A549 (cell line): ENCODE measurements at regions not wholly inside any gene's neighbourhood (a gene's known extent, or its start where the extent isn't known, plus 50 kb on each side); places are given as distances from the start of the nearest gene placed in this dataset.

Experiments used
- ATAC-seq, 2 experiments: fragments of 200-7000 bp in 1 of 2; fragments of >200 bp in 1 of 2; cut with Nextera tagmentation in 1 of 2; cut with Tn5 transposase in 1 of 2; 3 replicates each; pipeline versions ENCODE4 v1.8.0 to v1.9.1; 2018 to 2020; ENCODE audit warnings: mild to moderate bottlenecking in 1 of 2, moderate library complexity in 1 of 2
- CTCF ChIA-PET: fragments of 300-600 bp; sonication (Branson Sonifier 250); formaldehyde crosslinking; extraction: SDS; loops from one replicate; lab custom pipeline; 2021; ENCODE audit warnings: antibody characterized with exemption, inconsistent platforms; lab: Yijun Ruan, JAX
- POLR2A ChIA-PET: fragments of 350-600 bp; formaldehyde crosslinking; extraction: SDS; loops from one replicate; lab custom pipeline; 2021; ENCODE audit warnings: antibody characterized with exemption, inconsistent platforms; lab: Yijun Ruan, JAX
- DNase-seq, 2 experiments: peaks; one replicate each; pipeline versions ENCODE4 v3.0.0 to v3.0.0-alpha.2; 2011 to 2016; ENCODE audit warnings: low read depth in 1 of 2, low spot score in 1 of 2
- FAIRE-seq: peaks from 2 replicates; lab custom pipeline; 2011; peaks lifted over from hg19 to GRCh38; lab: Jason Lieb, UNC
- H3K27ac ChIP-seq, 2 experiments: fragments of >200 bp; sonication (Bioruptor Twin); formaldehyde crosslinking; 3 replicates each; pipeline ENCODE4 v1.5.1; 2016 to 2017
- H3K4me1 ChIP-seq: fragments of >200 bp; sonication (Bioruptor Twin); formaldehyde crosslinking; 3 replicates; pipeline ENCODE4 v1.6.1; 2016
- H3K4me2 ChIP-seq: fragments of >200 bp; sonication (Bioruptor Twin); formaldehyde crosslinking; 3 replicates; pipeline ENCODE4 v1.6.1; 2016
- H3K4me3 ChIP-seq: fragments of >200 bp; sonication (Bioruptor Twin); formaldehyde crosslinking; 3 replicates; pipeline ENCODE4 v1.5.1; 2016
- H3K9me3 ChIP-seq: fragments of >200 bp; sonication (Bioruptor Twin); formaldehyde crosslinking; 3 replicates; pipeline ENCODE4 v1.6.1; 2016
- CEBPB ChIP-seq, 2 experiments: fragments of >200 bp in 1 of 2; sonication (Bioruptor Twin) in 1 of 2; formaldehyde crosslinking in 1 of 2; IDR thresholded peaks; 2 replicates each; pipeline ENCODE4 v1.6.1; 2012 to 2016
- CHD2 ChIP-seq: fragments of 150-350 bp; IDR thresholded peaks from 2 replicates; pipeline ENCODE4 v1.6.1; 2014; ENCODE audit warnings: low read length; ENCODE audit not compliant: partially characterized antibody
- EHF ChIP-seq: fragments of 250-450 bp; sonication (Bioruptor Pico); IDR thresholded peaks from 2 replicates; pipeline ENCODE4 v1.5.0; 2020; ENCODE audit warnings: mild to moderate bottlenecking
- EHMT2 ChIP-seq: fragments of 200-600 bp; sonication (generic); IDR thresholded peaks from 2 replicates; pipeline ENCODE4 v1.6.1; 2016; ENCODE audit warnings: antibody characterized with exemption, low read depth, mild to moderate bottlenecking, moderate library complexity
- HDAC2 ChIP-seq: fragments of 200-600 bp; sonication (generic); IDR thresholded peaks from 2 replicates; pipeline ENCODE4 v1.6.1; 2016
- HOXA7 ChIP-seq: fragments of 250-450 bp; sonication (Bioruptor Pico); IDR thresholded peaks from 2 replicates; pipeline ENCODE4 v1.5.0; 2020; ENCODE audit warnings: mild to moderate bottlenecking, moderate library complexity
- HOXB13 ChIP-seq: fragments of 250-450 bp; sonication (Bioruptor Pico); IDR thresholded peaks from 2 replicates; pipeline ENCODE4 v1.5.0; 2020; ENCODE audit warnings: low read depth, mild to moderate bottlenecking, moderate library complexity
- JUN ChIP-seq, 2 experiments: fragments of >200 bp; sonication (Bioruptor Twin); formaldehyde crosslinking; IDR thresholded peaks; 2 replicates in 1 of 2; 3 replicates in 1 of 2; pipeline ENCODE4 v1.6.1; 2016 to 2017
- KDM1A ChIP-seq: fragments of 200-600 bp; sonication (generic); IDR thresholded peaks from 2 replicates; pipeline ENCODE4 v1.6.1; 2016; ENCODE audit warnings: low read depth, mild to moderate bottlenecking
- NFE2L2 ChIP-seq: fragments of 150-350 bp; conservative IDR thresholded peaks from 2 replicates; pipeline ENCODE4 v1.6.1; 2014; ENCODE audit warnings: low read length
- POLR2AphosphoS2 ChIP-seq: conservative IDR thresholded peaks from 2 replicates; pipeline ENCODE4 v1.6.1; 2012; ENCODE audit warnings: low read length, improper control_type of control experiment, inconsistent platforms
- RAD21 ChIP-seq, 2 experiments: fragments of >200 bp in 1 of 2; sonication (Bioruptor Twin) in 1 of 2; formaldehyde crosslinking in 1 of 2; IDR thresholded peaks in 1 of 2; conservative IDR thresholded peaks in 1 of 2; 2 replicates in 1 of 2; 3 replicates in 1 of 2; pipeline ENCODE4 v1.6.1; 2012 to 2018; ENCODE audit warnings: inconsistent platforms in 1 of 2
- TFCP2L1 ChIP-seq: fragments of 250-450 bp; sonication (Bioruptor Pico); IDR thresholded peaks from 2 replicates; pipeline ENCODE4 v1.5.0; 2021; ENCODE audit warnings: mild to moderate bottlenecking
- ZSCAN20 ChIP-seq: fragments of 250-450 bp; sonication (Bioruptor Pico); IDR thresholded peaks from 2 replicates; pipeline ENCODE4 v1.8.0; 2022; ENCODE audit warnings: mild to moderate bottlenecking, moderate library complexity
- WGBS: methylation state at CpG from one replicate; pipeline ENCODE4 v1.1.6; 2017; ENCODE audit errors: missing lambda C conversion rate; 5-methylcytosine and 5-hydroxymethylcytosine counted together
- TF ChIP-seq, protein P1 (sequence below): fragments of >200 bp; sonication (Bioruptor Twin); formaldehyde crosslinking; IDR thresholded peaks from 3 replicates; pipeline ENCODE4 v1.5.1; 2016
- TF ChIP-seq, protein P2 (sequence below): fragments of 150-350 bp; IDR thresholded peaks from 2 replicates; pipeline ENCODE4 v1.6.1; 2014; ENCODE audit warnings: low read depth, mild to moderate bottlenecking, low read length
- TF ChIP-seq, protein P3 (sequence below): fragments of >200 bp; sonication (Bioruptor Twin); formaldehyde crosslinking; IDR thresholded peaks from 2 replicates; pipeline ENCODE4 v1.6.1; 2016
- TF ChIP-seq, protein P4 (sequence below): fragments of >200 bp; sonication (Bioruptor Twin); formaldehyde crosslinking; IDR thresholded peaks from 3 replicates; pipeline ENCODE4 v1.6.1; 2016
- TF ChIP-seq, protein P5 (sequence below): fragments of 200-600 bp; sonication (generic); IDR thresholded peaks from 2 replicates; pipeline ENCODE4 v1.6.1; 2016; ENCODE audit warnings: antibody characterized with exemption, mild to moderate bottlenecking, moderate library complexity

DNA sequence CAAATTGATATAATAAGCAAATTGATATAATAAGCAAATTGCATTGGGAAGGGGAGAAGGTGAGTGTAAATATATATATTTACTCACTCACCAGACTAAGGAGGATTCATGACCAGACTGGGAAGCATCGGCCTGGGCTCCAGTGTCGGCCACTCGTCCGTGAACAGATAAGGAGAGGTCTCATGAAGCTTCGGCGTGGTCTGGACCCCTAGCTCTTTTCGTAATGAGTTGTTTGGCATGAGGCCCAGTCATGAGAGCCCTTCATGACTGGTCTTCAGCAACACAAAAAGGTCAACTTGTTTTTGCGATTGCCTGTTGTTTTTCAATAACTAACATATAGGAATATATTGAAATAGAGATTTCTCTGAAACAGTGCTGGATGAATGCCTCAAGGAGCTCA is 222.9 kb upstream of the KCNK2 start:
- no peak for TF ChIP-seq HDAC2
- TF ChIP-seq, protein P1, sequence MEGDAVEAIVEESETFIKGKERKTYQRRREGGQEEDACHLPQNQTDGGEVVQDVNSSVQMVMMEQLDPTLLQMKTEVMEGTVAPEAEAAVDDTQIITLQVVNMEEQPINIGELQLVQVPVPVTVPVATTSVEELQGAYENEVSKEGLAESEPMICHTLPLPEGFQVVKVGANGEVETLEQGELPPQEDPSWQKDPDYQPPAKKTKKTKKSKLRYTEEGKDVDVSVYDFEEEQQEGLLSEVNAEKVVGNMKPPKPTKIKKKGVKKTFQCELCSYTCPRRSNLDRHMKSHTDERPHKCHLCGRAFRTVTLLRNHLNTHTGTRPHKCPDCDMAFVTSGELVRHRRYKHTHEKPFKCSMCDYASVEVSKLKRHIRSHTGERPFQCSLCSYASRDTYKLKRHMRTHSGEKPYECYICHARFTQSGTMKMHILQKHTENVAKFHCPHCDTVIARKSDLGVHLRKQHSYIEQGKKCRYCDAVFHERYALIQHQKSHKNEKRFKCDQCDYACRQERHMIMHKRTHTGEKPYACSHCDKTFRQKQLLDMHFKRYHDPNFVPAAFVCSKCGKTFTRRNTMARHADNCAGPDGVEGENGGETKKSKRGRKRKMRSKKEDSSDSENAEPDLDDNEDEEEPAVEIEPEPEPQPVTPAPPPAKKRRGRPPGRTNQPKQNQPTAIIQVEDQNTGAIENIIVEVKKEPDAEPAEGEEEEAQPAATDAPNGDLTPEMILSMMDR: no peak
- no peak for TF ChIP-seq POLR2AphosphoS2
- TF ChIP-seq, protein P2, sequence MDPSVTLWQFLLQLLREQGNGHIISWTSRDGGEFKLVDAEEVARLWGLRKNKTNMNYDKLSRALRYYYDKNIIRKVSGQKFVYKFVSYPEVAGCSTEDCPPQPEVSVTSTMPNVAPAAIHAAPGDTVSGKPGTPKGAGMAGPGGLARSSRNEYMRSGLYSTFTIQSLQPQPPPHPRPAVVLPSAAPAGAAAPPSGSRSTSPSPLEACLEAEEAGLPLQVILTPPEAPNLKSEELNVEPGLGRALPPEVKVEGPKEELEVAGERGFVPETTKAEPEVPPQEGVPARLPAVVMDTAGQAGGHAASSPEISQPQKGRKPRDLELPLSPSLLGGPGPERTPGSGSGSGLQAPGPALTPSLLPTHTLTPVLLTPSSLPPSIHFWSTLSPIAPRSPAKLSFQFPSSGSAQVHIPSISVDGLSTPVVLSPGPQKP: no peak
- no peak for TF ChIP-seq KDM1A
- no peak for TF ChIP-seq JUN (IDR thresholded peaks at IDR 0.05)
- TF ChIP-seq CHD2: no peak
- no peak for TF ChIP-seq HOXA7 (CRISPR knock-in tag)
- TF ChIP-seq EHMT2: no peak
- TF ChIP-seq, all 56 proteins: peak for 0
- ChIA-PET CTCF (no interaction called here), POLR2A (no interaction called here)
- ATAC-seq (no peak), DNase-seq (no peak), FAIRE-seq (no peak)
- Histone ChIP-seq H3K9me3 (no peaks in the 10 kb centered on the region), H3K4me2 (no peak overlapping the region), H3K27ac (no peak overlapping the region), H3K4me1 (no peaks in the 10 kb centered on the region; the same call in 2 of the 3 replicates), H3K4me3 (no peak overlapping the region)
- WGBS: 62% methylated on average over 8 of the region's 8 CpGs

DNA sequence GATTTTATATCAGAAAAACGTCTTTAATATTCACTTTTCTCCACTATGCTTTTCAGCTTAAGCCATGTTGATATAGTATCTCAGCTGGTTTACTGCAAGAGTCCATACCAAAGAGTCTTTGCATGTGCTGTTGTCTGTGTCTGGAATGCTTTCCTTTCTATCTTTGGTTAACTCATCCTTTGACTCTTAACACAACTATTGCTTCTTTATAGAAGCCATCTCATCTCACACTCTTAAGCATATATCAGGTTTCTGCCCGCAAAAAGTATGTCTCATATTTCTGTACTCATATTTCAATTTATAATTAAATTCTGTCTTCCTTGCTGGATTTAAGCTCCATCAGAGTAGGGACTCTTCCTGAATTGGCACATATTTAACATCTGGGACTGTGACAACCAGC is 220.9 kb upstream of the KCNK2 start:
- 45% methylated on average over 2 of the region's 2 CpGs for WGBS
- DNase-seq: no peak
- H3K4me2 ChIP-seq: no peak overlapping the region

More for the DNA sequence above, 220.9 kb upstream of the KCNK2 start:
- Histone ChIP-seq H3K4me3 (no peak overlapping the region), H3K27ac (no peak overlapping the region), H3K4me1 (peaks cover 6% of the 10 kb centered on the region; the same call in 2 of the 3 replicates), H3K9me3 (no peaks in the 10 kb centered on the region)
- ATAC-seq: no peak
- POLR2A ChIA-PET: no interaction called here
- no peak for FAIRE-seq
- no peak for TF ChIP-seq NFE2L2
- TF ChIP-seq ZSCAN20 (CRISPR knock-in tag): no peak
- TF ChIP-seq KDM1A: no peak
- no peak for TF ChIP-seq HOXB13 (CRISPR knock-in tag)
- TF ChIP-seq TFCP2L1 (CRISPR knock-in tag): no peak
- TF ChIP-seq, protein P2: no peak
- TF ChIP-seq, protein P3, sequence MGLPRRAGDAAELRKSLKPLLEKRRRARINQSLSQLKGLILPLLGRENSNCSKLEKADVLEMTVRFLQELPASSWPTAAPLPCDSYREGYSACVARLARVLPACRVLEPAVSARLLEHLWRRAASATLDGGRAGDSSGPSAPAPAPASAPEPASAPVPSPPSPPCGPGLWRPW: no peak
- TF ChIP-seq, protein P4, sequence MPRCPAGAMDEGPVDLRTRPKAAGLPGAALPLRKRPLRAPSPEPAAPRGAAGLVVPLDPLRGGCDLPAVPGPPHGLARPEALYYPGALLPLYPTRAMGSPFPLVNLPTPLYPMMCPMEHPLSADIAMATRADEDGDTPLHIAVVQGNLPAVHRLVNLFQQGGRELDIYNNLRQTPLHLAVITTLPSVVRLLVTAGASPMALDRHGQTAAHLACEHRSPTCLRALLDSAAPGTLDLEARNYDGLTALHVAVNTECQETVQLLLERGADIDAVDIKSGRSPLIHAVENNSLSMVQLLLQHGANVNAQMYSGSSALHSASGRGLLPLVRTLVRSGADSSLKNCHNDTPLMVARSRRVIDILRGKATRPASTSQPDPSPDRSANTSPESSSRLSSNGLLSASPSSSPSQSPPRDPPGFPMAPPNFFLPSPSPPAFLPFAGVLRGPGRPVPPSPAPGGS: no peak
- TF ChIP-seq, protein P5, sequence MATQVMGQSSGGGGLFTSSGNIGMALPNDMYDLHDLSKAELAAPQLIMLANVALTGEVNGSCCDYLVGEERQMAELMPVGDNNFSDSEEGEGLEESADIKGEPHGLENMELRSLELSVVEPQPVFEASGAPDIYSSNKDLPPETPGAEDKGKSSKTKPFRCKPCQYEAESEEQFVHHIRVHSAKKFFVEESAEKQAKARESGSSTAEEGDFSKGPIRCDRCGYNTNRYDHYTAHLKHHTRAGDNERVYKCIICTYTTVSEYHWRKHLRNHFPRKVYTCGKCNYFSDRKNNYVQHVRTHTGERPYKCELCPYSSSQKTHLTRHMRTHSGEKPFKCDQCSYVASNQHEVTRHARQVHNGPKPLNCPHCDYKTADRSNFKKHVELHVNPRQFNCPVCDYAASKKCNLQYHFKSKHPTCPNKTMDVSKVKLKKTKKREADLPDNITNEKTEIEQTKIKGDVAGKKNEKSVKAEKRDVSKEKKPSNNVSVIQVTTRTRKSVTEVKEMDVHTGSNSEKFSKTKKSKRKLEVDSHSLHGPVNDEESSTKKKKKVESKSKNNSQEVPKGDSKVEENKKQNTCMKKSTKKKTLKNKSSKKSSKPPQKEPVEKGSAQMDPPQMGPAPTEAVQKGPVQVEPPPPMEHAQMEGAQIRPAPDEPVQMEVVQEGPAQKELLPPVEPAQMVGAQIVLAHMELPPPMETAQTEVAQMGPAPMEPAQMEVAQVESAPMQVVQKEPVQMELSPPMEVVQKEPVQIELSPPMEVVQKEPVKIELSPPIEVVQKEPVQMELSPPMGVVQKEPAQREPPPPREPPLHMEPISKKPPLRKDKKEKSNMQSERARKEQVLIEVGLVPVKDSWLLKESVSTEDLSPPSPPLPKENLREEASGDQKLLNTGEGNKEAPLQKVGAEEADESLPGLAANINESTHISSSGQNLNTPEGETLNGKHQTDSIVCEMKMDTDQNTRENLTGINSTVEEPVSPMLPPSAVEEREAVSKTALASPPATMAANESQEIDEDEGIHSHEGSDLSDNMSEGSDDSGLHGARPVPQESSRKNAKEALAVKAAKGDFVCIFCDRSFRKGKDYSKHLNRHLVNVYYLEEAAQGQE: no peak
- TF ChIP-seq CEBPB (IDR thresholded peaks at IDR 0.05): no peak
- no peak for TF ChIP-seq EHF
- TF ChIP-seq RAD21 (conservative IDR thresholded peaks at IDR 0.05 in 1 of 2, IDR thresholded peaks at IDR 0.05 in 1 of 2): no peak
- TF ChIP-seq, all 56 proteins: peak for 0
- CTCF ChIA-PET: interaction anchor here (1.0 kb wide), 1 partner anchor 10 kb away, joined by 4 read pairs; no protein-coding TSS in a partner anchor
